T-helper 22 cell (primary cell): ENCODE measurements at regions not wholly inside any gene's neighbourhood (a gene's known extent, or its start where the extent isn't known, plus 50 kb on each side); places are given as distances from the start of the nearest gene placed in this dataset.

ENCODE experiments used
- DNase-seq: peaks from one replicate; pipeline ENCODE4 v3.0.0-alpha.2; 2020; ENCODE audit warnings: low read depth

DNA sequence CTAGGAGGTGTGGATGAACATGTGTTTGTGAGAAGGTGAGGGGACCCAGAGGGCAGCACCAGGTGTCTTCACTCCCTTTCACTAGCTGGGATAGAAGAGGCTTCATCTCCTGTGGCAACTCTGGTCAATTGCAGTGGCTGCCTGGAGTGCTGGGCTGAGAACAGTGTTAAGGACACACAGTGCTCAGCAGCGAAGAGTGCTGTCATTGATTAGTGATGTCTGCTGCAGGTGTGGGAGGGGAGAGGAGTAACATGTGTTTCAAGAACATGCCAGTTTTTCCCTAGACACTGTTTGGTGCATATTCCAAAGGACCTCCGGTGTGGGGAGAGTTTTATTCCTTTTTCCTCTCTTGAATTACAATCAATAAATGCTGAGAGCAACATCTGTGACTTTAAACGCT is 95.9 kb upstream of the CXCR4 start:
- DNase-seq, result no peak

DNA sequence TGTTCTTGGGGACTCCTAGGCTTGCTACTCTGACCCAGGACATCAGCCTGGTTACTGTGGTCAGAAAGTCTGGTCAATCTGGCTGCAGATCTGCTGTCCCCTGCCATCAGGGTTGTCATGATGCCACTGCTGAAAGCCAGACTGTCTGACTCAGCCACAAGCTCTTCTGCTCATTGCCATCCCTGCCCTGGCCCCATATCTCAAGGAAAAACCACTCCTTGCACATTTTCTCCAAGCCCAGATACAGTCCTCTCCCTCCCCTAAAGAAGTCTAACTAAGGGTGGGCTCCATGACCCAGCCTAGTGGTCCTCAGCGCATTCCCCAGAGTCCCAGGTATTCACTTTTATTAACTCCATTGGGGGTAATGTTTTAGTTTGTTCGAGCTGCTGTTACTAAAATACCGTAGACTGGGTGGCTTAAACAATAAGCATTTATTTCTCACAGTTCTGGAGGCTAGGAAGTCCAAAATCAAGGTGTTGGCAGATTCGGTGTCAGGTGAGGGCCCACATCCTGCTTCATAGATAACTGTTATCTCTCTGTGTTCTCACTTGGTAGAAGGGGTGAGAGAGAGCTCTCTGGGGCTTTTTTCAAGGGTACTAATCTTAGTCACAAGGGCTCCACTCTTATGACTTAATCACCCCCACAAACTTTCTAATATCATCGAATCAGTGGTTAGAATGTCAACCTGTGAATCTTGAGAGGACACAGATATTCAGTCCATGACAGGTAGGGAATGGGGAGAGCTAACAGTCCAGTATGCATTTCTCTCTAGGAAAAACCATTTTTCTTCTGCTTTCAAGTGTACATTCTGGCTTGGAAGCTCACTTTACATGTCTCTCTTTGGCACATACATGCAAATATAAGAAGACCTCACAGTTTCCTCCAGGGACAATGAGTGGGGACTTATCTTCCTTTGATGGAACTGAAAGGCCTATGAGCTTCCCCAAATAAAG is 94.8 kb upstream of the CXCR4 start:
- DNase-seq, result peak; percentile 15

DNA sequence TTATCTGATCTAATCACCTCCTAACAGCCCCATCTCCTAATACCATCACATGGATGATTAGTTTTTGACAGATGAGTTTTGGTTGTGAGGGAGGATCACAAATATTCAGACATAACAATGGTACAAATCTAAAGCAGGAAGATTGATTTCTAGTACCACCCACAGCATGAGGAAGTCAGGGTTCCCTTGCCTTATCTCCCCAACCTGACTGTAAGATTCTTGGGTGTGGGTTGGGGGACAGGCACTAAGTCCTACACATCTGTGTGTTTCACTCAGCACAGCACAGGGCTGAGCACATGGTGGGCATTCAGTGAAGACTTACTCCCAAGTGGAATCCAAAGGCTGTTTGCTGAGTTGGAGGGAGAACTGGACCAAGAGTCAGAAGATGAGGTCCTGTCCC is 93.8 kb upstream of the CXCR4 start:
- no peak for DNase-seq

DNA sequence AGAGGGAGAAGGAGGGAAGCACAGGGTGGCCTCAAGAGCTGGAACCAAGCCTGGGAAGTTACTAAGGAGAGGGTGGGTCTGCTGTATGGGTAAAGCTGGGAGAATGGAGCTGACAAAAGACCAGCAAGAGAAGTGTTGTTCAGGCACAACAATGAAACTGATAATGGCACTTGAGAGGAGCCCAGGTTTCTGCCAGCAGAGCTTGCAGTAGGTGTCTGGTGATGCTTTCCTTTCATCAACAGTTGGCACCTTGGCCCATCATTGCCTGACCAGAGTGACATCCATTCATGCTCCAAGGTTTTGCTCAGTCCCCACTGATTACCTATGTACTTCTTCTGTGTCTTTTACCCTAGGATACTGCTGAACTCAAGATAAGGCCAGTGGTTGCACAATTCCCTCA is 92.9 kb upstream of the CXCR4 start:
- no peak for DNase-seq

DNA sequence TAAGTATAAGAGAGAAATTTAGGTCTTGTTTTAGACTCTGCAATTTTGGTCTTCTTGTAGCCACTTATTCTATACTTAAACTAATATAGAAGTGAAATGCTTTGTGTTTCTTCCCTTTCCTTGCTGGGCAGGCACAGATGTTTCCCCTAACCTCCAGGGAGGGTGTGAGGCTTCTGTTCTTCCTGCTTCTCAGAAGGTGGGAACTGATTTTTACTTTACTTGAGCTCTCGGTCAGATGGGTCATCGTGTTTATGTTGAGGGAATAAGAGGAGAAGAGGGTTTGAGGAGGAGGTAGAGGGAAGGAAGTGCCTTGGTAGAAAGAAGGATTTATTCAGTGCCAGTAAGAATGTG is 92.5 kb upstream of the CXCR4 start:
- no peak for DNase-seq

DNA sequence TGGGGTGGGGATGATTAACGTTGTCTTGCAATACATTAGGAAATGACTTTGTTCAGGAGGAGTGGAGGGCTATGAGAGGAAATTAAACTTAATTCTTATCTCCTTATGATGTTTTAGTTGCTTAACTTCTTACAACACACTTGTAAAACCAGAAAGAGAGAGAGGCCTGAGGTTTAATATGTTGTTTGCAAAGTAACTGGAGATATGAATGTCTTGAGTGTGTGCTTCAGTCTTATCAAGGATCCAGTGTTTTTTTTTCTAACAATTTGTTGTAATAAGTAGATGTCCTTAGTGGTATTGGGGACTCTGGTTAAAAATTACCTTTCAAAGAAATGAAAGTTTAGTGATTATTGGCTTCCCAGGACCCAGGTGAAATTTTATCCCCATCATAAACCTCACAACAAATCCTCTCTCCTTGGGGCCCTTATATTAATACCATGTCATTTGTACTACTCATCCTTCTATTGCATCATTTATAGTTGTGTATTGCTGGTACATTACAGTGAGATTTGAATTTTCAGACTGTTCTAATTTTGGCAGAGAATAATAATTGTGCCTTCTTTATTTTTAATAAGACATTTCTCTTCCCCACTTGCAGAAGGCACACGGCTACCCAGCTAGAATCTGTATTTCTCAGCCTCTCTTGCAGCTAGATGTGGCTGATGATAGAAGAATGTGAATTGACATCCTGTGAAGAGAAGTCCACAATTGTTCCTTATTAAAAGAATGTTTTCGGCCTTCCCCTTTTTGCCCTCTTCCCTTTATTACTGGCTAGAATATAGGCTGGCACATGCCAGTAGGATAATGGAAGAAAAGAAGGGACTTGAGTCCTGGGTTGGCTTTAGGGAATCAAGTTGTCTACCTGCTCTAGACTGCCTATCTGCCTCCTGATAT is 91.9 kb upstream of the CXCR4 start:
- DNase-seq, result no peak

DNA sequence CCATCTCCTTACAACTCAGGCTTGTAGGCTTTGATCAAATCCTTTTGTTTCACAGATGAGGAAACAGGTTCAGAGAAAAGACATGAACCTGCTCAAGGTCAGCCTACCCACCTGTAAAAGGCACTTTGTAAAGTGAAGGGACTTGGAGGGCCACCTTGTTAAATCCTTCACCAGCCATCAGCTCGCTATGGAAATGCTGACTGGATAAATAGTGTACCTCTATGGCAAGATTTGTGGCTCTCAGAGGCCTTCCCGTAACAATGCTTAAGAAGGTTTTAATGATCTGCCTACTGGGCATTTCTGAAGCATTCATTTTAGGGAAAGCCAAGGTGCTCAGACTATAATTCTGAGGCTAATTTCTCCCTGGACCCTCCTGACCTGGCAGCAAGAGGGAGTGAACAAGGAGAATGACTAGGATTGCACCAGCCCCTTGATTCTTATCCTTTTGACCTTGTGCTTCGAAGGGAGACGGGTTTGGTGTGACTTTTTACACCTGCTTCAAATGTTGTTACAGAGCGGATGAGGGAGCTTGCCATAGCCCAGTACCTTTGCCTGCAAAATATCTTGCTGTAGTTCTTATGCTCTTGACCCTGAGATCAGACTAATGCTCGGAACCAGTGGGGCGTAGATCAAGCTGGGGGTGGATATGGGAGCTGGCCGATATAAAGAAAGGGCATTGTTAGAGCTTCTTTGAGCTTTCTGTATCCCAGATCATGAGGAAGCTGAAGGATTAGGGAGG is 90.9 kb upstream of the CXCR4 start:
- no peak for DNase-seq

DNA sequence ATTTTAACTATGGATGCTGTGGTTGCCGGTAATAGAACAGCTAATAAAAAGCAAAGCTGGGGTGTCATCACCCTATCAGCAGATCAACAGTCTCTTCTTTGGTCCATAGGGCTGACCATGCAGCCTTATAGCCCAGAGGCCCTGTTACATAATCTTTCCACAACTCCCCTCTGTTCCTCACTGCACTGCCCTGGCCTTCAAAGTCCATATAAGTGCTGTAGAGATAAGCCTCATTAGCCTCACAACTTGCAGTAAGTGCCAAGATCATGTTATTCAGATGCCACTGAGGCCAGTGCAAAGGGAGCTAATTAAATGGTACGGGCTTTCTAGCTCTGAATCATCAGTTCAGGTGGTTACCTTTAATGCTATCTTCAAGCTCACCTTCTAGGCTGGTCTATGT is 89.7 kb upstream of the CXCR4 start:
- DNase-seq, result no peak

DNA sequence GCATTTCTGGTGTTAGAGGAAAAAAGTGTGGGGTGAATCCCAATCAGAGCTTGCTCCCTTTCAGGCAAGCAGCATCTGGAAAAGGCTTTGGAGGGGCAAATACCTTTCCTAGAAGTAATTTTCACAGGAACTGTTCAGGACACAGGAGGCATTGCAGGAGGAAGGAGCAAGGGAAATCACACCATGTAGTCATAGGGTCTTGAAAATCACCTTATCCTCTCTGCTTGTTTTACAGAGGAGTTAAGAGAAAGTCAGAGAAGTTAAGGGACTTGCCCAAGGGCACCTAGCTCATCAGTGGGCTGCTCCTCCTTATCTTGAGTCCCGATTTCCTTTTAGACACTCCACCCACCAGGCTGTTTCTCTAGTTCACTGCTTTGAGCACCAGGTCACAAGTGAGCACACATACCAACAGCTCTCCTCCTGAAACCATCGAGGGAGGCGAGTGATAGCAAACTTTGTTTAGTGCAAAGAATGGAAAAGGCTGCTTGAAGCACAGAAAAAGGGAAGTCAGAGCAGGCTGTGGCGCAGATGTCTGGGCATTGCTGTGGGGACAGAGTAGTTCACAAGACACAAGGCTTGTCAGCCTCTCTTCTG is 89.2 kb upstream of the CXCR4 start:
- no peak for DNase-seq

DNA sequence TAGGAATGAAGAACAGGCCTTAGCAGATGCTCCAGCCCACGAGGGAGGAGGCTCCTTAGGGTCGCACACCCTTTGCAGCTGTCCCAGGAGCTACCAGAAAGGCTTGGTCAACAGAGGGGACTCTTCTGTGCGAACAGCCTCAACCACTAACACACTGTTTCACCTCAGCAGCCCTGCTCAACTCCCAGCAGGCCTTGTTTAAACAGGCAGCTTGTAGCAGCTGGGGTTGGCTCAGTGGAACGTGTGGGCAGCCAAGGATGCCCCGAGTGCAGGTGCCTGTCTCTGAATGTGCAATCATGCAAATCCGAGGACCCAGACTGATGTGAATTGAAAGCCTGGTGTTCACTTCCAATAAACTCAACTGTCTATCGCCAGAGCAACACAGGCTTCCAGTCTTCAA is 88.7 kb upstream of the CXCR4 start:
- no peak for DNase-seq

DNA sequence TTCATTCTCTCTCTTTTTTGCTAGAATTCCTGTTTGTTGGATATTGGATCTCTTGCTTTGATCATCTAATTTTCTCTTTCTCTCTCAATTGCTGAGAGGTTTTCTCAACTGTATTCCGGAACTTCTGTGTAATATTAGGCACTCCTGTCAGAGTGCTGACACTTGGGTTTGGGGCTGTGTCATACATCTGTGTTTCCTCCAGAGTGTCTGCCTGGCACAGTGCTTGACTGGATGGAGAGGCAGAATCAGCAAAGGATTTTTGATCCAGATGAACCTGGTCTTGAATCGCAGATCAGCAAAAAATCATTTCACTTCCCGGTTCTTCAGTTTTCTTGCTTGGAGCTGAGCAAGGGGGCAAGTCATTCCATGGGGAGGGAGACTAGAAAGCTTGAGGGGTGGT is 87.7 kb upstream of the CXCR4 start:
- no peak for DNase-seq

DNA sequence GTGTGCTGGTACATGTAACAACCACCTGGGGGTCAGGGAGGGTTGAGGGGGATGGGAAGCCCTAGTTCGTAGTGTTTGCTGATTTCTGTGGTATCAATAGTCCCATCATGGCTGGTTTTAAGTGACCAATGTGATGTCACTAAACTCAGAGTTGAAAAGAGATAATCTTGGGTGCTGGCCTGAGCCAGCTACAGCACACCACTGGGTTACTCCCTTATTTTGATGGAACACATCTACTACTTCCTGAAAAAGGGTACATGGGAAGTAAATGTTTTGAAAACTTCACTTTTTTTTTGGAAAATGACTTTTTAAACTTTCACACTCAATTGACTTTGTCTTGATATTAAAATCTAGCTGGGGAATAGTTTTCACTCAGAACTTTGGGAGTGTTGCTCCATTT is 87.0 kb upstream of the CXCR4 start:
- DNase-seq, result no peak

DNA sequence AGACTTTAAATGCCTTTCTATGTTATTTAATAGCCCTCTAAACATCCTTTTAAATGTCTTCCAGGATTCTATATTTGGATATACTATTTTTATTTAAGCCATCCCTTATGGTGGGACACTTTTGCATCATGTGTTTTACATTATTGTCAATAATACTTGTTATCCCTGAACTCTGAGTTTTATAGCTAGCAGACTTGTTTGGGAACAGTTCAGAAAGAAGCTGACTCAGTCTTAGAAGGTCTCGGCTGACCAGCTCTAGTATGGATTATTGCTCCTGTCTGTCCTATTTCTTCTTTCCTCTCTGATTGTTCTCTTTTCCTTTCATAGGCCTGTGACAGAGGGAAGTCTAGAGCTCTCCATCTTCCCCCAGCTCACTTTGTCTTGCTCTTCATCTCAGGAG is 77.3 kb upstream of the CXCR4 start:
- DNase-seq, result no peak

DNA sequence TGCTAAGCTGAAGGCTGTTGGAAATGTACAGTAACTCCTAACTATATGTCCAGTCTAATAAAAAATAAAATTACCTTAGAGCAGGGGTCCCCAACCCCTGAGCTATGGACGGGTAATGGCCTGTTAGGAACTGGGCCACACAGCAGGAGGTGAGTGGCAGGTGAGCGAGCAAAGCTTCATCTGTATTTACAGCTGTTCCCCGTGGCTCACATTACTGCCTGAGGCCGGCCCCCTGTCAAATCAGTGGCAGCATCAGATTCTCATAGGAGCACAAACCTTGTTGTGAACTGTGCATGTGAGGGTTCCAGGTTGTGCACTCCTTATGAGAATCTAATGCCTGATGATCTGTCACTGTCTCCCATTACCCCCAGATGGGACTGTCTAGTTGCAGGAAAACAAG is 73.1 kb upstream of the CXCR4 start:
- no peak for DNase-seq

DNA sequence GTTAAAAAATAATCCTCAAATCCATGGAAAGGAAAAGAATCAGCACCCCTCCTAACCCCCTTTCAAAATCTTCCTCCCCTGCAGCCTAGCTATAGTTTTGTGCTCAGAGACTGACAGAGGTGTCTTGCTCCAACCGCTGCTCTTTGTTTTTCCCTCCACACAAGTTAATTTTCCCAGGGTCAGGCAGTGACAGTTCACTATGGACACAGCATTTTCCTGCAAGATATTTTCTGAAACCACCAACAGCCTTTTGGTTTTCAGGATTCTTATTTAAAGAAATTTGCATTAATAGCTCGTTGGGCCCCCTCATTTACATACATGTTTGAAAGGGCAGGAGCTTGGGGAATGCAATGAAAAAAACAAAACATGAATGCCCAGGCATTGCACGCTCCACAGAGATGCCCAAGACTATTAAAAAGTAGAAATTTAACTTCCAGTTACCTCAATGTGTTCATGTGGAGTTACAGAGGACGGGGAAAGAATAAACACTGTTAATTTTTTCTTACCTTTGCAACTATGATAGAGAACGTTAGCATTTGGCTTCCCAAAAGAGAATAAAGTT is 71.4 kb upstream of the CXCR4 start:
- no peak for DNase-seq

DNA sequence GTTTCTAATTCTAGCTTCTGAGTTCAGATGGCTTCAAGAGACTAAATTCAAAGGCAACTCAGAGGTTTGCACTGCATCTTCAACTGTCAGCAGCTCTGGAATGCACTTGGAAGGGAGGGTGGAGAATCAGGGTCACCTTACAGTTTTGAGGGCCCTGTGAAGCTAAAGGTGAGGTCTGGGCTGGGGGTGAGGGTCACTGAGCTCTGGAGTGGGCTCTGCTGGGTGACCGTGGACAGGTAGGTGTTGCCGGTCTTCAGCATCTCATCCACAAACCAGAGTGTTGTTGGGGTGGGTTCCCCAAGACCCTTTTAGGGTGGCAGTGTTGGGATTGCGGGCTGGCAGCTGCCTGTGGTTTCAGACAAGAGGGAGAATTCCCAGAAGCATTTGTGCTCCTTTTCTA is 70.1 kb upstream of the CXCR4 start:
- DNase-seq, result no peak

DNA sequence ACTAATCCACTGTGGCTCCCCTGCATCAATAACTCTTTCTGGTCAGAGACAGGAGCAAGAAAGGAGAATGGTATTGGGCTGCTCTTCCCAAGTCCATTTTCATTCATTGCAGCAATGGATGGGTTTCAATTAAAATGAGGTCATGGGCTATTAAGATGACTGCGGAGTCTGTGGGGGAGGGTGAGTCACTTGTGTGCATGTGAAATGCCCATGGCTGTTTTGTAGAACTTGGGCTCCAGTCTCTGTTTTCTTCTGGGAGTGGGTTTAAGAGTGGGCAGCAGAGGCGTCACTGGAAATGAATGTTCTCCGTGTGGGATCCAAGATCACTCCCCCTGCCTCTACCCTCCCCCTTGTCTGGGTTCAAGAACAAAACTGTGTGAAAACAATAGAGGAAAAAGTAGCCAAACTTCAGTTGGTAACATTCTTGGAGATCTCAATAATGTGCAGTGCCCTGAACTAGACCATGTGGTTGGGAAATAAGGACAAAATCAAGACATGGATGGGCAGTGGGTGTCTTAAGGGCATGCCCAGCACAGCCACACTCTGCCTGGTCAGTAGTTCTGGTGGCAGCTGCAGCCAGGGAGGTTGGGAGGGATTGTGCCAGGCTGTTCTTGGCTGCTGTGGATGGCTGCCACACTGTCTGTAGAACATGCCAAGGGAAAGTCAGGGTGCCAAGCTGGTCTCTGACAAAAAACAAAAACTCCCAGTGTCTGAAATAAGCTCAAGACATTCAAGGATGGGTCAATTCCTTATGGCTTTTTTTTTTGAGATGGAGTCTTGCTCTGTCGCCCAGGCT is 68.2 kb upstream of the CXCR4 start:
- DNase-seq, result no peak

DNA sequence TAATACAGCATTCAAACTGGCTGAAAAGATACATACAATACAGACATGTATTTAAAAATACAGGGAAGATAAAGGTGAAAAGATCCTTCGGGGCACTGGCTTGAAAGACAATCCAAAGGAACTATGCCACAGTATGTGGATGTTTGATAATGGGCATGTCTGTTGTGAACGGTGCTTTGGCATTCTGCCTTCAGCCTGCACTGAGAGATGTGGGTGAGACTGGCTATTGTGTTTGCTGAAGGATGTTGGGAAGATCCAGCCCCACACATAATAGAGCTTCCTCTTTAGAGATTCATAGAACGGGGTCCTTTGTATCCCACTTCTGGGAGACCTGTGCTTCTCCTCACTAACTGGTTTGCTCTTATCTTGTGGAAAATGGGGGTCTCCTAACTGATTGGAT is 65.1 kb upstream of the CXCR4 start:
- DNase-seq, result no peak

DNA sequence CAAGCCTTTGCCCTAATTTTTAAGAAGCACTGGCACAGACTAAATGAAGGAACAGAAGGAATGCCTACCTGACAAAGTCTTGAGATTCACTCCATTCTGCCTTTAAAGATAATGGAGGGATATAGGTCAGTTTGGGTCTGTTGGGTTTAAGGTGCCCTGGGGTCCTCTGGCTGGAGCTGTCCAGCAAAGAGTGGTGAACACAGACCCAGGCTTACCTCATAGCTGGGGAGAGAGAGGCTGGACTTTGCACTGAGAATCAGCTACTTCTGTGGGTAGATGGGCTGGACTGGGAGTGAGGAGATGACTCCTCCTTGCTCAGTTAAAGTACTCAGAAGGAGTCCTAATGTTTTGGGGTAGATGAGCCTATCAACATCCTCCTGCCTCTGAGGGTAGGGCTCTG is 64.4 kb upstream of the CXCR4 start:
- DNase-seq, result no peak

DNA sequence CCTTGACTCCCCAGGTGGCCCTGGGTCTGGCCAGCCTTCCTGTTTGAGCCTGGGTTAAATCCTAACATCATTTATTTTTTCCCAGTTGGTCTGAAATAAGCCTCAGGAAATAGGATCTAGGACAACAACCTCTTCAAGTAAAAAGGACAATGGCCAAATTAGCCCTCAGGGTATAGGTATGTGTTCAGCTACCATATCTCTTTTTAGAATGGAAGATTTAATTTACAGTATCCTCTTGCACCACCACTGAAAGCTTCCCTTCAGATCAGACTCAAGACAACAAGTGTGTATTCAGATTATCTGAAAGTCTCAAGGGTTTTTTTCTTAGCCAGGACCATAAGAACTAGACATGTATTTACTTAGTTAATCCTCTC is 61.6 kb upstream of the CXCR4 start:
- DNase-seq, result no peak

DNA sequence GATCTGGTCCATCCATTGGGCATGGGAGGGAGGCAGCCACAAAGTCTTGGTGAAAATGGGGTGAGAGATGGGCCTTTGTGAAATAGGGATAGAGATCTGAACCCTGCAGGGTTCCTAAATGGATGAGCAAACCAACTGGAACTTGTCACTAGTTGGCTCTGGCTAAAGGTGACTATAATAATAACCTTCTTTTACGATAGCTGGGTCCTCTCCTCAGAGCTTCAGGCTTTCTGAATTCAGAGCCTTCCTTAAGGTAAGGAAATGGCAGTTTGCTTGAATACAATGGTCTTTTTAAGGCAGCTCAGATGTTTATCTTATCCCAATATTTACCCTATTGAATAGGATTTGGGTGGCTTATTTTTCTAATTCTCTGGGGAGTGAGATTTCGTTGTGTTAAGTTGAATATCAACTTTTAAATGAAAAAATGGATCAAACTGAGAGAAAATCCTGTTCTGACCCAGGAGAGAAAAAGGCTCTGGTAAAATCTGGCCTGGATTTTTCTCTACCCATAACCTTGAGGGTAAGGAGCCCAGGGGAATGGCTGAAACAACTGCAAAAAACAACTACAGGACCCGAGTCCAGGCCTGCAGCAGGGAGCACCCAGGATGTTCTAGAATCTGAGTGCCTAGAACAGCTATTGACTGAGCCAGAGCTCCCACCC is 61.1 kb upstream of the CXCR4 start:
- DNase-seq, result no peak
